Right lobe of liver (tissue), 6 donors: ENCODE measurements at regions not wholly inside any gene's neighbourhood (a gene's known extent, or its start where the extent isn't known, plus 50 kb on each side); places are given as distances from the start of the nearest gene placed in this dataset.

Source experiments
- ATAC-seq, 4 donors: fragments of 200-7000 bp; cut with Tn5 transposase; one replicate each; pipeline ENCODE4 v1.9.1; 2020; ENCODE audit warnings: mild to moderate bottlenecking in 4 of 4, moderate library complexity in 4 of 4
- DNase-seq, 3 donors: peaks; one replicate each; pipeline ENCODE4 v3.0.0-alpha.2; 2020
- H3K27ac ChIP-seq, 3 donors: fragments of 200-600 bp; one replicate each; pipeline ENCODE4 v1.8.0; 2022
- H3K27me3 ChIP-seq, 2 donors: fragments of 200-600 bp; one replicate each; pipeline ENCODE4 v1.8.0; 2022
- H3K36me3 ChIP-seq, 4 donors: fragments of 200-600 bp; sonication (generic) in 1 of 4; one replicate each; pipeline versions ENCODE4 v1.5.1 to v1.8.0; 2017 to 2022; ENCODE audit warnings: control low read depth in 1 of 4
- H3K4me1 ChIP-seq, 4 donors: fragments of 200-600 bp; sonication (generic) in 1 of 4; one replicate each; pipeline versions ENCODE4 v1.5.1 to v1.8.0; 2017 to 2022; ENCODE audit warnings: control low read depth in 1 of 4
- H3K4me3 ChIP-seq, 3 donors: fragments of 200-600 bp; one replicate each; pipeline ENCODE4 v1.8.0; 2022
- H3K9me3 ChIP-seq, 4 donors: fragments of 200-600 bp; sonication (generic) in 1 of 4; one replicate each; pipeline versions ENCODE4 v1.5.1 to v1.8.0; 2017 to 2022; ENCODE audit warnings: control low read depth in 1 of 4
- CTCF ChIP-seq, 4 donors: fragments of 200-600 bp in 3 of 4; fragments of 450-650 bp in 1 of 4; IDR thresholded peaks; one replicate each; pipeline versions ENCODE4 v1.5.1 to v1.8.0; 2016 to 2022; ENCODE audit warnings: antibody characterized with exemption in 4 of 4, mild to moderate bottlenecking in 2 of 4
- POLR2A ChIP-seq: fragments of 450-650 bp; IDR thresholded peaks from one replicate; pipeline ENCODE4 v1.6.1; 2017; ENCODE audit warnings: antibody characterized with exemption, mild to moderate bottlenecking
- WGBS: methylation state at CpG from one replicate; pipeline ENCODE4 v1.1.6; 2018; ENCODE audit warnings: low coverage, low lambda C conversion rate; ENCODE audit not compliant: insufficient coverage; ENCODE audit errors: missing lambda C conversion rate; 5-methylcytosine and 5-hydroxymethylcytosine counted together
- intact Hi-C, 2 donors: fragments of 100-400 bp; cut with DNase I; formaldehyde crosslinking; loops; one replicate each; pipeline versions ENCODE4 v1.11.2 to v1.14.1; 2022
- donor health status: DM: no; HTN: yes; CAD: no.
- donor health status: DM: no; HTN: no; CAD: no.
- donor health status: DM: no; HTN: no; CAD: no.
- donor health status: DM: no; HTN: yes; CAD: no.
- donor health status: DM: no; HTN: yes; CAD: no.

GRCh38 chr9:87787735-87788134 lies 61.8 kb downstream of the CTSL start:
- no peaks in the 10 kb centered on the region for H3K9me3 ChIP-seq
- no peaks in the 10 kb centered on the region for H3K27me3 ChIP-seq
- intact Hi-C loops = no loop called here
- no peaks in the 10 kb centered on the region for H3K36me3 ChIP-seq
- DNase-seq (no peak), ATAC-seq (no peak)
- H3K4me3 ChIP-seq = no peak overlapping the region
- WGBS = 86% methylated on average over 5 of the region's 5 CpGs
- TF ChIP-seq CTCF (IDR thresholded peaks at IDR 0.05) = no peak
- TF ChIP-seq POLR2A = no peak
- no peak overlapping the region for H3K27ac ChIP-seq
- H3K4me1 ChIP-seq = peaks cover 0 to 1% (median under 1%) of the 10 kb centered on the region in 4 donors

- DNase-seq (peak in 1 of 3 donors; percentile 67), ATAC-seq (peak; percentile 70 to 79 (median 76))
- Histone ChIP-seq H3K4me1 (peaks cover 0 to 18% (median 8%) of the 10 kb centered on the region in 4 donors), H3K36me3 (no peaks in the 10 kb centered on the region), H3K27me3 (no peaks in the 10 kb centered on the region), H3K9me3 (no peaks in the 10 kb centered on the region), H3K4me3 (no peak overlapping the region), H3K27ac (peak overlapping the region; percentile 72 to 79 (median 74))
- 51% methylated on average over 6 of the region's 6 CpGs for WGBS
- TF ChIP-seq CTCF (IDR thresholded peaks at IDR 0.05) (peak in 1 of 4 donors; percentile 15), POLR2A (no peak)
- intact Hi-C loops = no loop called here
These were observed 66.9 kb downstream of the CTSL start for GRCh38 chr9:87792831-87793288.

GRCh38 chr9:87793292-87793691 lies 67.4 kb downstream of the CTSL start:
- H3K9me3 ChIP-seq = no peaks in the 10 kb centered on the region
- ATAC-seq (peak; percentile 89 to 94 (median 90)), DNase-seq (peak in 2 of 3 donors; percentile 37 to 55)
- H3K4me3 ChIP-seq = no peak overlapping the region
- TF ChIP-seq CTCF (IDR thresholded peaks at IDR 0.05) (no peak), POLR2A (no peak)
- H3K36me3 ChIP-seq = no peaks in the 10 kb centered on the region
- intact Hi-C loops = no loop called here
- peaks cover 0 to 18% (median 8%) of the 10 kb centered on the region in 4 donors for H3K4me1 ChIP-seq
- H3K27me3 ChIP-seq = no peaks in the 10 kb centered on the region
- H3K27ac ChIP-seq = peak overlapping the region; percentile 72 to 79 (median 74)
- WGBS = 21% methylated on average over 4 of the region's 6 CpGs

GRCh38 chr9:87795178-87795577 lies 69.3 kb downstream of the CTSL start:
- ATAC-seq = no peak
- Histone ChIP-seq H3K27me3 (no peaks in the 10 kb centered on the region), H3K36me3 (no peaks in the 10 kb centered on the region), H3K4me3 (no peak overlapping the region), H3K9me3 (no peaks in the 10 kb centered on the region), H3K4me1 (peaks cover 0 to 18% (median 8%) of the 10 kb centered on the region in 4 donors), H3K27ac (no peak overlapping the region)
- 56% methylated on average over 3 of the region's 4 CpGs for WGBS
- no peak for TF ChIP-seq POLR2A
- TF ChIP-seq CTCF (IDR thresholded peaks at IDR 0.05) = no peak
- no peak for DNase-seq
- intact Hi-C loops = no loop called here

- Histone ChIP-seq H3K4me3 (no peak overlapping the region), H3K27ac (no peak overlapping the region), H3K4me1 (peaks cover 0 to 22% (median 11%) of the 10 kb centered on the region in 4 donors), H3K27me3 (no peaks in the 10 kb centered on the region), H3K36me3 (no peaks in the 10 kb centered on the region), H3K9me3 (no peaks in the 10 kb centered on the region)
- 0% methylated on average over 2 of the region's 2 CpGs for WGBS
- intact Hi-C loops = no loop called here
- TF ChIP-seq CTCF (IDR thresholded peaks at IDR 0.05) (no peak), POLR2A (no peak)
- DNase-seq (no peak), ATAC-seq (peak in 1 of 4 donors; percentile 6)
These were observed 70.3 kb downstream of the CTSL start for GRCh38 chr9:87796196-87796595.
